HG03045 (cell line): ENCODE measurements at regions not wholly inside any gene's neighbourhood (a gene's known extent, or its start where the extent isn't known, plus 50 kb on each side); places are given as distances from the start of the nearest gene placed in this dataset.
"Not testable (repeated sequence)": the region's sequence is repeated elsewhere in the genome, so short reads cannot be mapped to it uniquely, and the experiment has no call there.

Experiments
- ATAC-seq: cut with Tn5 transposase; IDR thresholded peaks from one replicate; pipeline ENCODE4 v1.9.1; 2021; ENCODE audit warnings: mild to moderate bottlenecking, moderate library complexity; ENCODE audit not compliant: unreplicated experiment

- no peak for ATAC-seq
Measured at GRCh38 chr9:19660019-19660418, 128.8 kb downstream of the SLC24A2 start.

- no peak for ATAC-seq
Measured at GRCh38 chr9:19656704-19657103, 132.1 kb downstream of the SLC24A2 start.

- no peak for ATAC-seq
Measured at GRCh38 chr9:19651681-19652080, 137.2 kb downstream of the SLC24A2 start.

GRCh38 chr9:19650312-19650711, 138.5 kb downstream of the SLC24A2 start:
- ATAC-seq, result no peak

- no peak for ATAC-seq
Measured at GRCh38 chr9:19649336-19650041, 139.3 kb downstream of the SLC24A2 start.

- ATAC-seq, result no peak
Measured at GRCh38 chr9:19648672-19649071, 140.2 kb downstream of the SLC24A2 start.

GRCh38 chr9:19643875-19644274, 145.0 kb downstream of the SLC24A2 start:
- ATAC-seq, result no peak

GRCh38 chr9:19642256-19642655, 146.6 kb downstream of the SLC24A2 start:
- ATAC-seq, result no peak

- no peak for ATAC-seq
Measured at GRCh38 chr9:19641046-19641445, 147.8 kb downstream of the SLC24A2 start.

- ATAC-seq, result no peak
Measured at GRCh38 chr9:19640014-19640413, 148.8 kb downstream of the SLC24A2 start.

- no peak for ATAC-seq
Measured at GRCh38 chr9:19637084-19637483, 151.8 kb downstream of the SLC24A2 start.

- ATAC-seq, result no peak
Measured at GRCh38 chr9:19634881-19635280, 154.0 kb downstream of the SLC24A2 start.

- no peak for ATAC-seq
Measured at GRCh38 chr9:19631181-19631580, 157.7 kb downstream of the SLC24A2 start.

- ATAC-seq, result no peak
Measured at GRCh38 chr9:19630760-19631159, 158.1 kb downstream of the SLC24A2 start.

GRCh38 chr9:19629488-19629887, 159.3 kb downstream of the SLC24A2 start:
- no peak for ATAC-seq

GRCh38 chr9:19625426-19625825, 163.4 kb downstream of the SLC24A2 start:
- not testable (repeated sequence) for ATAC-seq

GRCh38 chr9:19624519-19624918, 164.3 kb downstream of the SLC24A2 start:
- ATAC-seq, result no peak

- no peak for ATAC-seq
Measured at GRCh38 chr9:19623941-19624340, 164.9 kb downstream of the SLC24A2 start.

GRCh38 chr9:19620326-19620725, 168.5 kb downstream of the SLC24A2 start:
- no peak for ATAC-seq

GRCh38 chr9:19619221-19619620, 169.6 kb downstream of the SLC24A2 start:
- ATAC-seq, result no peak

- ATAC-seq, result no peak
Measured at GRCh38 chr9:19618816-19619215, 170.0 kb downstream of the SLC24A2 start.

- ATAC-seq, result no peak
Measured at GRCh38 chr9:19615036-19615624, 173.7 kb downstream of the SLC24A2 start.

- ATAC-seq, result no peak
Measured at GRCh38 chr9:19614294-19614693, 174.5 kb downstream of the SLC24A2 start.
